ENCODE measurements at regions not wholly inside any gene's neighbourhood (a gene's known extent, or its start where the extent isn't known, plus 50 kb on each side); places are given as distances from the start of the nearest gene placed in this dataset.

DNA sequence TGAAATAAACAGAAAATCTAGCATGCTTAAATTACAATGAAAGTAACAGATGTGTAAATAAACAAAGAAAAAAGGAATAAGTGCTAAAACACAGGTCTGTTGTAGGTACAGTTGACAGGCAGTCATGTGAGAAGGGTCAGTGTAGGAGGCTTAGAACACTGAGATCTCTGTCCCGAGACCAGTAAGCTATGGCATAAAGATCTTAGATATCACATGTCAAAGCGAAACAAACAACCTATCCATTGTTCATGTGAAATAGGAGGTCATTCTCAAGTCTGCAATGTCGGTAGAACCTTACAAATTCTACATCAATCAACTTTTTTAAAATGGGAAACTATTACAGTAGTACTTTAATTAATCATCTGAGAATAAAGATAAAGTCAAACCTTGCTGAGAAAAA is 428.9 kb upstream of the ADGRL2 start:
- TF ChIP-seq, protein P1, sequence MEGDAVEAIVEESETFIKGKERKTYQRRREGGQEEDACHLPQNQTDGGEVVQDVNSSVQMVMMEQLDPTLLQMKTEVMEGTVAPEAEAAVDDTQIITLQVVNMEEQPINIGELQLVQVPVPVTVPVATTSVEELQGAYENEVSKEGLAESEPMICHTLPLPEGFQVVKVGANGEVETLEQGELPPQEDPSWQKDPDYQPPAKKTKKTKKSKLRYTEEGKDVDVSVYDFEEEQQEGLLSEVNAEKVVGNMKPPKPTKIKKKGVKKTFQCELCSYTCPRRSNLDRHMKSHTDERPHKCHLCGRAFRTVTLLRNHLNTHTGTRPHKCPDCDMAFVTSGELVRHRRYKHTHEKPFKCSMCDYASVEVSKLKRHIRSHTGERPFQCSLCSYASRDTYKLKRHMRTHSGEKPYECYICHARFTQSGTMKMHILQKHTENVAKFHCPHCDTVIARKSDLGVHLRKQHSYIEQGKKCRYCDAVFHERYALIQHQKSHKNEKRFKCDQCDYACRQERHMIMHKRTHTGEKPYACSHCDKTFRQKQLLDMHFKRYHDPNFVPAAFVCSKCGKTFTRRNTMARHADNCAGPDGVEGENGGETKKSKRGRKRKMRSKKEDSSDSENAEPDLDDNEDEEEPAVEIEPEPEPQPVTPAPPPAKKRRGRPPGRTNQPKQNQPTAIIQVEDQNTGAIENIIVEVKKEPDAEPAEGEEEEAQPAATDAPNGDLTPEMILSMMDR (IDR thresholded peaks at IDR 0.05), result no peak
- TF ChIP-seq POLR2A (IDR thresholded peaks at IDR 0.05), result no peak
